HepG2 (cell line): ENCODE measurements at regions not wholly inside any gene's neighbourhood (a gene's known extent, or its start where the extent isn't known, plus 50 kb on each side); places are given as distances from the start of the nearest gene placed in this dataset.

Source experiments
- ATAC-seq: fragments of 200-7000 bp; cut with Tn5 transposase; 3 replicates; pipeline ENCODE4 v1.9.1; 2020; ENCODE audit warnings: mild to moderate bottlenecking, moderate library complexity
- BruUV-seq: library from RNA; stranded (reverse); fragments of 400-500 nt; replicated peaks from 2 replicates; lab custom pipeline; 2021; lab: Mats Ljungman, UMichigan
- CTCF ChIA-PET: fragments of 300-600 bp; formaldehyde crosslinking; extraction: SDS; loops from one replicate; lab custom pipeline; 2021; ENCODE audit warnings: low total read pairs, inconsistent platforms, low intra/inter-chr PET ratio; lab: Yijun Ruan, JAX
- POLR2A ChIA-PET: fragments of 350-600 bp; sonication (Branson Sonifier 250); formaldehyde crosslinking; loops from one replicate; lab custom pipeline; 2020; ENCODE audit warnings: antibody characterized with exemption, inconsistent platforms; lab: Yijun Ruan, JAX
- DNase-seq: peaks from one replicate; pipeline ENCODE4 v3.0.0-alpha.2; 2015; ENCODE audit warnings: low spot score
- FAIRE-seq: peaks from 3 replicates; lab custom pipeline; 2011; peaks lifted over from hg19 to GRCh38; lab: Jason Lieb, UNC
- H2AFZ ChIP-seq: one replicate; pipeline ENCODE4 v1.6.1; 2011; ENCODE audit warnings: low read length, inconsistent platforms
- H3K27ac ChIP-seq: fragments of 300-600 bp; 3 replicates; pipeline ENCODE4 v1.8.0; 2011; ENCODE audit warnings: mixed run types, mild to moderate bottlenecking, mixed read lengths, low read length, inconsistent platforms; ENCODE audit not compliant: insufficient read depth; ENCODE audit errors: extremely low read length
- H3K27me3 ChIP-seq, 2 experiments: fragments of 200-600 bp in 1 of 2; 2 replicates in 1 of 2; 3 replicates in 1 of 2; pipeline versions ENCODE4 v1.6.0 to v1.8.0; 2011; ENCODE audit warnings: low read length in 2 of 2, mild to moderate bottlenecking in 2 of 2, moderate library complexity in 2 of 2, inconsistent platforms in 1 of 2; ENCODE audit not compliant: insufficient read depth in 2 of 2, control insufficient read depth in 1 of 2
- H3K36me3 ChIP-seq, 2 experiments: fragments of 200-600 bp in 1 of 2; replicated peaks in 1 of 2; 2 replicates in 1 of 2; 3 replicates in 1 of 2; pipeline versions ENCODE4 v1.5.1 to v1.8.0; 2011; ENCODE audit warnings: low read length in 2 of 2, inconsistent platforms in 1 of 2; ENCODE audit not compliant: insufficient read depth in 2 of 2, control insufficient read depth in 1 of 2
- H3K4me1 ChIP-seq: 2 replicates; pipeline ENCODE4 v1.5.1; 2012; ENCODE audit warnings: low read length, inconsistent platforms; ENCODE audit not compliant: insufficient read depth
- H3K4me2 ChIP-seq: 2 replicates; pipeline ENCODE4 v1.6.0; 2011; ENCODE audit warnings: low read depth, low read length, inconsistent platforms
- H3K4me3 ChIP-seq, 3 experiments: fragments of 200-600 bp in 1 of 3; sonication (generic), shearing (Covaris generic) in 1 of 3; replicated peaks in 1 of 3; 2 replicates each; pipeline ENCODE4 v1.5.1; 2011 to 2016; ENCODE audit warnings: low read length in 3 of 3, inconsistent platforms in 2 of 3, low read depth in 2 of 3, mild to moderate bottlenecking in 2 of 3, control low read depth in 1 of 3, mixed read lengths in 1 of 3; ENCODE audit not compliant: insufficient read depth in 1 of 3
- H3K79me2 ChIP-seq: one replicate; pipeline ENCODE4 v1.6.1; 2011; ENCODE audit warnings: low read length, inconsistent platforms; ENCODE audit not compliant: insufficient read depth
- H3K9ac ChIP-seq: 2 replicates; pipeline ENCODE4 v1.6.0; 2011; ENCODE audit warnings: mild to moderate bottlenecking, low read depth, low read length, inconsistent platforms; ENCODE audit not compliant: insufficient read depth
- H3K9me3 ChIP-seq: 2 replicates; pipeline ENCODE4 v1.5.1; 2012; ENCODE audit warnings: mild to moderate bottlenecking, low read length
- H4K20me1 ChIP-seq: 2 replicates; pipeline ENCODE4 v1.6.0; 2011; ENCODE audit warnings: inconsistent platforms, mild to moderate bottlenecking, low read length, moderate library complexity; ENCODE audit not compliant: insufficient read depth
- FOXJ3 ChIP-seq: sonication (generic); formaldehyde crosslinking; IDR thresholded peaks from 2 replicates; pipeline ENCODE4 v1.4.0; 2020; ENCODE audit warnings: missing genetic modification reagents, mild to moderate bottlenecking, borderline replicate concordance
- KAT8 ChIP-seq: IDR thresholded peaks from 2 replicates; pipeline ENCODE4 v1.6.1; 2016; ENCODE audit warnings: missing genetic modification reagents, missing compliant biosample characterization
- PCBP1 ChIP-seq: fragments of 200-400 bp; formaldehyde crosslinking; IDR thresholded peaks from 2 replicates; pipeline ENCODE4 v1.6.1; 2017; ENCODE audit warnings: mild to moderate bottlenecking, low read depth, low read length, borderline replicate concordance
- RXRA ChIP-seq: sonication (generic); formaldehyde crosslinking; IDR thresholded peaks from 2 replicates; pipeline ENCODE4 v1.5.1; 2020; ENCODE audit warnings: missing genetic modification reagents
- TBX3 ChIP-seq: fragments of 450-650 bp; IDR thresholded peaks from 2 replicates; pipeline ENCODE4 v1.6.1; 2017; ENCODE audit warnings: antibody characterized with exemption, mild to moderate bottlenecking, inconsistent platforms, borderline replicate concordance
- ZBTB7A ChIP-seq: sonication (generic); formaldehyde crosslinking; IDR thresholded peaks from 2 replicates; pipeline ENCODE4 v1.8.0; 2022; ENCODE audit warnings: mild to moderate bottlenecking, missing genetic modification reagents
- ZNF205 ChIP-seq: IDR thresholded peaks from 2 replicates; pipeline ENCODE4 v1.6.1; 2018; ENCODE audit warnings: missing biosample characterization, missing genetic modification reagents
- ZNF75D ChIP-seq: sonication (generic); formaldehyde crosslinking; IDR thresholded peaks from 2 replicates; pipeline ENCODE4 v1.8.1; 2023; ENCODE audit warnings: missing genetic modification reagents, mild to moderate bottlenecking, borderline replicate concordance
- WGBS: methylation state at CpG from one replicate; pipeline ENCODE4 v1.1.6; 2017; ENCODE audit warnings: low lambda C conversion rate; 5-methylcytosine and 5-hydroxymethylcytosine counted together
- in situ Hi-C: cut with HindIII; loops from 2 replicates; pipeline ENCODE4 v1.10.0; 2017; ENCODE audit warnings: low pct_unique_long_range_greater_than_20kb; ENCODE audit not compliant: extremely low pct_ligation_motif_present
- intact Hi-C: fragments of 100-400 bp; cut with micrococcal nuclease; formaldehyde crosslinking; loops from one replicate; pipeline ENCODE4 v1.10.0; 2022; ENCODE audit not compliant: unreplicated experiment
- TF ChIP-seq, protein P1 (sequence below): sonication (generic); formaldehyde crosslinking; IDR thresholded peaks from 2 replicates; pipeline ENCODE4 v1.4.0; 2020; ENCODE audit warnings: low read depth, missing genetic modification reagents
- TF ChIP-seq, protein P2 (sequence below): sonication (generic); formaldehyde crosslinking; IDR thresholded peaks from 2 replicates; pipeline ENCODE4 v1.4.0; 2020; ENCODE audit warnings: missing genetic modification reagents

DNA sequence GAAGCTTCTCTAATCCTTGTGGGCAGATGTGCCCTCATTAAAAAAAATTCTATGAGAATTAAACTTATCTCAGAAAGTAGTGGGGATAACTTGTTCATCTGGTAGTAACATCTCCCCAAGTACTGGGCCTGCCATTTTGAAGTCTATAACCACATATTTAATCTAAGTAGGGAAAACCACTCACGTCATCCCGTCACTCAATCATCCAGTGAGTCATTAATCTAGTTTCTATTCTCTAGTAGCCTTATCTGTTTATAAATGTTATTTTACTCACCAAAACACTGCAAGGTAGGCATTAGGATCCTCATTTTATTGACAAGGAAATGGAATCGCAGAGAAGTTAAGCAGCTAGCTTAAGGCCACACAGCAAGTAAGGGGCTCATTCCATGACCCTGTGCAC lies 221.9 kb downstream of the ATG4C start:
- no TSS peak for BruUV-seq
- Histone ChIP-seq H3K4me2 (no peak overlapping the region), H3K9me3 (no peaks in the 10 kb centered on the region), H3K9ac (no peak overlapping the region), H3K79me2 (no peaks in the 10 kb centered on the region), H4K20me1 (no peaks in the 10 kb centered on the region), H3K27ac (no peak overlapping the region), H3K36me3 (no peaks in the 10 kb centered on the region), H3K27me3 (peaks cover 1 to 2% of the 10 kb centered on the region in 2 experiments; a peak in 2 of 5 replicates), H3K4me3 (no peak overlapping the region), H2AFZ (no peak overlapping the region), H3K4me1 (no peaks in the 10 kb centered on the region; the same call in 1 of the 2 replicates)
- ChIA-PET POLR2A (no interaction called here), CTCF (no interaction called here)
- no peak for TF ChIP-seq PCBP1
- no peak for TF ChIP-seq KAT8 (CRISPR knock-in tag)
- TF ChIP-seq FOXJ3 (CRISPR knock-in tag): no peak
- TF ChIP-seq, protein P1, sequence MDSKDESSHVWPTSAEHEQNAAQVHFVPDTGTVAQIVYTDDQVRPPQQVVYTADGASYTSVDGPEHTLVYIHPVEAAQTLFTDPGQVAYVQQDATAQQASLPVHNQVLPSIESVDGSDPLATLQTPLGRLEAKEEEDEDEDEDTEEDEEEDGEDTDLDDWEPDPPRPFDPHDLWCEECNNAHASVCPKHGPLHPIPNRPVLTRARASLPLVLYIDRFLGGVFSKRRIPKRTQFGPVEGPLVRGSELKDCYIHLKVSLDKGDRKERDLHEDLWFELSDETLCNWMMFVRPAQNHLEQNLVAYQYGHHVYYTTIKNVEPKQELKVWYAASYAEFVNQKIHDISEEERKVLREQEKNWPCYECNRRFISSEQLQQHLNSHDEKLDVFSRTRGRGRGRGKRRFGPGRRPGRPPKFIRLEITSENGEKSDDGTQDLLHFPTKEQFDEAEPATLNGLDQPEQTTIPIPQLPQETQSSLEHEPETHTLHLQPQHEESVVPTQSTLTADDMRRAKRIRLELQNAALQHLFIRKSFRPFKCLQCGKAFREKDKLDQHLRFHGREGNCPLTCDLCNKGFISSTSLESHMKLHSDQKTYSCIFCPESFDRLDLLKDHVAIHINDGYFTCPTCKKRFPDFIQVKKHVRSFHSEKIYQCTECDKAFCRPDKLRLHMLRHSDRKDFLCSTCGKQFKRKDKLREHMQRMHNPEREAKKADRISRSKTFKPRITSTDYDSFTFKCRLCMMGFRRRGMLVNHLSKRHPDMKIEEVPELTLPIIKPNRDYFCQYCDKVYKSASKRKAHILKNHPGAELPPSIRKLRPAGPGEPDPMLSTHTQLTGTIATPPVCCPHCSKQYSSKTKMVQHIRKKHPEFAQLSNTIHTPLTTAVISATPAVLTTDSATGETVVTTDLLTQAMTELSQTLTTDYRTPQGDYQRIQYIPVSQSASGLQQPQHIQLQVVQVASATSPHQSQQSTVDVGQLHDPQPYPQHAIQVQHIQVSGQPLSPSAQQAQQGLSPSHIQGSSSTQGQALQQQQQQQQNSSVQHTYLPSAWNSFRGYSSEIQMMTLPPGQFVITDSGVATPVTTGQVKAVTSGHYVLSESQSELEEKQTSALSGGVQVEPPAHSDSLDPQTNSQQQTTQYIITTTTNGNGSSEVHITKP (CRISPR knock-in tag): no peak
- no peak for TF ChIP-seq TBX3
- no peak for TF ChIP-seq ZNF75D (CRISPR knock-in tag)
- TF ChIP-seq, protein P2, sequence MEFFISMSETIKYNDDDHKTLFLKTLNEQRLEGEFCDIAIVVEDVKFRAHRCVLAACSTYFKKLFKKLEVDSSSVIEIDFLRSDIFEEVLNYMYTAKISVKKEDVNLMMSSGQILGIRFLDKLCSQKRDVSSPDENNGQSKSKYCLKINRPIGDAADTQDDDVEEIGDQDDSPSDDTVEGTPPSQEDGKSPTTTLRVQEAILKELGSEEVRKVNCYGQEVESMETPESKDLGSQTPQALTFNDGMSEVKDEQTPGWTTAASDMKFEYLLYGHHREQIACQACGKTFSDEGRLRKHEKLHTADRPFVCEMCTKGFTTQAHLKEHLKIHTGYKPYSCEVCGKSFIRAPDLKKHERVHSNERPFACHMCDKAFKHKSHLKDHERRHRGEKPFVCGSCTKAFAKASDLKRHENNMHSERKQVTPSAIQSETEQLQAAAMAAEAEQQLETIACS: no peak
- no peak for TF ChIP-seq ZNF205
- TF ChIP-seq RXRA (CRISPR knock-in tag): no peak
- no peak for TF ChIP-seq ZBTB7A (CRISPR knock-in tag)
- WGBS: 58% methylated on average over 3 of the region's 3 CpGs
- DNase-seq (no peak), FAIRE-seq (no peak), ATAC-seq (no peak)
- intact Hi-C loops: loop anchor here (10.0 kb wide), 1 partner anchor 139 kb away; no protein-coding TSS in a partner anchor
- in situ Hi-C loops: loop anchor here (25.0 kb wide), 1 partner anchor 531 kb away; no protein-coding TSS in a partner anchor
